ENCODE measurements at regions not wholly inside any gene's neighbourhood (a gene's known extent, or its start where the extent isn't known, plus 50 kb on each side); places are given as distances from the start of the nearest gene placed in this dataset.

- no peak for TF ChIP-seq CTCF (IDR thresholded peaks at IDR 0.05)
- no peak for TF ChIP-seq ZFX (IDR thresholded peaks at IDR 0.05; ENCODE audit: borderline replicate concordance)
Measured at GRCh38 chr14:97813556-97813955, 1016.4 kb downstream of the VRK1 start.
